ENCODE measurements at regions not wholly inside any gene's neighbourhood (a gene's known extent, or its start where the extent isn't known, plus 50 kb on each side); places are given as distances from the start of the nearest gene placed in this dataset.

DNA sequence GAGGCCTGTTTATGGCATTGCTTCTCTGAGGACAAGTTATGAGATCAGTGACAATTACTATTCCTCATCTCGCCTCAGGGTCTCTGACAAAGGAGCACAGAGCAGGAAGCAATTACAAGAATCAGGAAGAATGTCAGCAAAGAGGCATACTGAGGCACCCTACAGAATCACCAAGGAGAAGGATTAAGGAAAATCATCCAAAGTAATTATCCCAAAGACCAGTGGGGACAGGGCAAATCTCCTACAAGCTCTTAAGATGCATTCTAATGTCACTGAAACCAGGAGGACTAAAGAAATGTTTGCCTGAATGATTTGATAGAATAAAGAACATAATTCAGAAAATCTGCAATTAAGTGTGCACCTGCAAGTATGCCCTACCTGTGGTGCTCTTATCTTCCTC lies 206.2 kb downstream of the RCHY1 start:
- H3K9ac ChIP-seq (ENCODE audit: insufficient read depth, low read depth, low read length), result no peak overlapping the region
- FAIRE-seq (no peak), ATAC-seq (no peak), DNase-seq (ENCODE audit: low spot score) (no peak)
- 0% methylated on average over 1 of the region's 1 CpG for WGBS (ENCODE audit: low lambda C conversion rate)
- ChIA-PET CTCF (ENCODE audit: low intra/inter-chr PET ratio, low total read pairs) (no interaction called here), POLR2A (no interaction called here)
- intact Hi-C loops (cut with micrococcal nuclease; ENCODE audit: unreplicated experiment) (no loop called here), in situ Hi-C loops (cut with HindIII; ENCODE audit: extremely low pct_ligation_motif_present, low pct_unique_long_range_greater_than_20kb) (no loop called here)
- no peaks in the 10 kb centered on the region for H3K36me3 ChIP-seq (replicated peaks in 1 of 2; ENCODE audit: control insufficient read depth in 1 of 2, insufficient read depth in 2 of 2, low read length in 2 of 2)
- no peak overlapping the region for H3K27ac ChIP-seq (ENCODE audit: extremely low read length, insufficient read depth, low read length)
- no TSS peak for BruUV-seq (replicated peaks)
- H3K4me3 ChIP-seq (replicated peaks in 1 of 3; ENCODE audit: insufficient read depth in 1 of 3, low read depth in 2 of 3, low read length in 3 of 3), result no peak overlapping the region
- H2AFZ ChIP-seq (ENCODE audit: low read length), result no peak overlapping the region
- TF ChIP-seq, protein P1, sequence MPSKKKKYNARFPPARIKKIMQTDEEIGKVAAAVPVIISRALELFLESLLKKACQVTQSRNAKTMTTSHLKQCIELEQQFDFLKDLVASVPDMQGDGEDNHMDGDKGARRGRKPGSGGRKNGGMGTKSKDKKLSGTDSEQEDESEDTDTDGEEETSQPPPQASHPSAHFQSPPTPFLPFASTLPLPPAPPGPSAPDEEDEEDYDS (CRISPR knock-in tag; IDR thresholded peaks at IDR 0.05), result no peak
- no peaks in the 10 kb centered on the region for H3K9me3 ChIP-seq (ENCODE audit: low read length)
- H3K79me2 ChIP-seq (ENCODE audit: insufficient read depth, low read length), result no peaks in the 10 kb centered on the region
- no peaks in the 10 kb centered on the region for H4K20me1 ChIP-seq (ENCODE audit: insufficient read depth, low read length)
- no peaks in the 10 kb centered on the region for H3K4me1 ChIP-seq (ENCODE audit: insufficient read depth, low read length)
- no peak overlapping the region for H3K4me2 ChIP-seq (ENCODE audit: low read depth, low read length)
- H3K27me3 ChIP-seq (ENCODE audit: control insufficient read depth in 1 of 2, insufficient read depth in 2 of 2, low read length in 2 of 2), result no peaks in the 10 kb centered on the region

DNA sequence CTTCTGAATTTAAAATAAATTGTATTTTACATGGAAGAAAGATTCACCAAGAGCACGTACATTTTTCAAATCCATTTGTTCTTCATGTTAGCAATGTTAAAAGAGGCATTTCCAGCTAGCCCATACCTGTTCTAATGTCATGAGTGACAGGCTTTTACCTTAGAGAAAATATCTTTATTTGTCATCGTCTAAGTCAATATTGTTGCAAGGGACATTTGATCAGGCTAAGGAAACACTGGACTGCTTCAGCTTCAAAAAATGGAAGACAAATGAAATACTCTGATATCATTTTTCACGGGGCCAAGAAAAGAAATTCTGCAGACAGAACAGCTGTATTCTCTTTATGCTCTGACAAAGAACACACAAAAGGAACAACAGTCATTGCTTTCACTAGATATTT lies 207.7 kb downstream of the RCHY1 start:
- no peak for DNase-seq (ENCODE audit: low spot score)
- intact Hi-C loops (cut with micrococcal nuclease; ENCODE audit: unreplicated experiment), result no loop called here
- Histone ChIP-seq H3K27me3 (ENCODE audit: control insufficient read depth in 1 of 2, insufficient read depth in 2 of 2, low read length in 2 of 2) (no peaks in the 10 kb centered on the region), H3K4me1 (ENCODE audit: insufficient read depth, low read length) (no peaks in the 10 kb centered on the region), H3K4me3 (replicated peaks in 1 of 3; ENCODE audit: insufficient read depth in 1 of 3, low read depth in 2 of 3, low read length in 3 of 3) (no peak overlapping the region), H3K36me3 (replicated peaks in 1 of 2; ENCODE audit: control insufficient read depth in 1 of 2, insufficient read depth in 2 of 2, low read length in 2 of 2) (no peaks in the 10 kb centered on the region), H2AFZ (ENCODE audit: low read length) (no peak overlapping the region), H3K9ac (ENCODE audit: insufficient read depth, low read depth, low read length) (no peak overlapping the region), H3K9me3 (ENCODE audit: low read length) (no peaks in the 10 kb centered on the region), H3K4me2 (ENCODE audit: low read depth, low read length) (no peak overlapping the region), H3K79me2 (ENCODE audit: insufficient read depth, low read length) (no peaks in the 10 kb centered on the region), H3K27ac (ENCODE audit: extremely low read length, insufficient read depth, low read length) (no peak overlapping the region), H4K20me1 (ENCODE audit: insufficient read depth, low read length) (no peaks in the 10 kb centered on the region)
- no TSS peak for BruUV-seq (replicated peaks)
- POLR2A ChIA-PET, result no interaction called here
- no peak for FAIRE-seq
- CTCF ChIA-PET (ENCODE audit: low intra/inter-chr PET ratio, low total read pairs), result no interaction called here
- in situ Hi-C loops (cut with HindIII; ENCODE audit: extremely low pct_ligation_motif_present, low pct_unique_long_range_greater_than_20kb), result no loop called here
- ATAC-seq, result no peak
- 4% methylated on average over 3 of the region's 3 CpGs for WGBS (ENCODE audit: low lambda C conversion rate)
- TF ChIP-seq, protein P2, sequence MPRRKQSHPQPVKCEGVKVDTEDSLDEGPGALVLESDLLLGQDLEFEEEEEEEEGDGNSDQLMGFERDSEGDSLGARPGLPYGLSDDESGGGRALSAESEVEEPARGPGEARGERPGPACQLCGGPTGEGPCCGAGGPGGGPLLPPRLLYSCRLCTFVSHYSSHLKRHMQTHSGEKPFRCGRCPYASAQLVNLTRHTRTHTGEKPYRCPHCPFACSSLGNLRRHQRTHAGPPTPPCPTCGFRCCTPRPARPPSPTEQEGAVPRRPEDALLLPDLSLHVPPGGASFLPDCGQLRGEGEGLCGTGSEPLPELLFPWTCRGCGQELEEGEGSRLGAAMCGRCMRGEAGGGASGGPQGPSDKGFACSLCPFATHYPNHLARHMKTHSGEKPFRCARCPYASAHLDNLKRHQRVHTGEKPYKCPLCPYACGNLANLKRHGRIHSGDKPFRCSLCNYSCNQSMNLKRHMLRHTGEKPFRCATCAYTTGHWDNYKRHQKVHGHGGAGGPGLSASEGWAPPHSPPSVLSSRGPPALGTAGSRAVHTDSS (CRISPR knock-in tag; conservative IDR thresholded peaks at IDR 0.05), result no peak
- TF ChIP-seq, protein P3, sequence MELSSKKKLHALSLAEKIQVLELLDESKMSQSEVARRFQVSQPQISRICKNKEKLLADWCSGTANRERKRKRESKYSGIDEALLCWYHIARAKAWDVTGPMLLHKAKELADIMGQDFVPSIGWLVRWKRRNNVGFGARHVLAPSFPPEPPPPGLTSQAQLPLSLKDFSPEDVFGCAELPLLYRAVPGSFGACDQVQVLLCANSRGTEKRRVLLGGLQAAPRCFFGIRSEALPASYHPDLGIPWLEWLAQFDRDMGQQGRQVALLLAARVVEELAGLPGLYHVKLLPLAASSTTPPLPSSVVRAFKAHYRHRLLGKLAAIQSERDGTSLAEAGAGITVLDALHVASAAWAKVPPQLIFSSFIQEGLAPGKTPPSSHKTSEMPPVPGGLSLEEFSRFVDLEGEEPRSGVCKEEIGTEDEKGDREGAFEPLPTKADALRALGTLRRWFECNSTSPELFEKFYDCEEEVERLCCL (CRISPR knock-in tag; IDR thresholded peaks at IDR 0.05; ENCODE audit: borderline replicate concordance), result no peak
- TF ChIP-seq ELF3 (CRISPR knock-in tag; IDR thresholded peaks at IDR 0.05), result no peak
- TF ChIP-seq TEAD2 (CRISPR knock-in tag; IDR thresholded peaks at IDR 0.05), result no peak
- no peak for TF ChIP-seq STAT5B (CRISPR knock-in tag; IDR thresholded peaks at IDR 0.05)
- no peak for TF ChIP-seq SOX6 (IDR thresholded peaks at IDR 0.05)
- TF ChIP-seq SOX6 (CRISPR knock-in tag; IDR thresholded peaks at IDR 0.05), result no peak
- TF ChIP-seq ZNF557 (CRISPR knock-in tag; IDR thresholded peaks at IDR 0.05), result no peak
- no peak for TF ChIP-seq SMARCC2 (IDR thresholded peaks at IDR 0.05)
- TF ChIP-seq, protein P4, sequence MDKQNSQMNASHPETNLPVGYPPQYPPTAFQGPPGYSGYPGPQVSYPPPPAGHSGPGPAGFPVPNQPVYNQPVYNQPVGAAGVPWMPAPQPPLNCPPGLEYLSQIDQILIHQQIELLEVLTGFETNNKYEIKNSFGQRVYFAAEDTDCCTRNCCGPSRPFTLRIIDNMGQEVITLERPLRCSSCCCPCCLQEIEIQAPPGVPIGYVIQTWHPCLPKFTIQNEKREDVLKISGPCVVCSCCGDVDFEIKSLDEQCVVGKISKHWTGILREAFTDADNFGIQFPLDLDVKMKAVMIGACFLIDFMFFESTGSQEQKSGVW (CRISPR knock-in tag; IDR thresholded peaks at IDR 0.05; ENCODE audit: borderline replicate concordance), result no peak
- TF ChIP-seq ZNF792 (CRISPR knock-in tag; IDR thresholded peaks at IDR 0.05), result no peak
- no peak for TF ChIP-seq ZNF382 (CRISPR knock-in tag; IDR thresholded peaks at IDR 0.05; ENCODE audit: borderline replicate concordance)
